Endothelial cell of umbilical vein (primary cell): ENCODE measurements at regions not wholly inside any gene's neighbourhood (a gene's known extent, or its start where the extent isn't known, plus 50 kb on each side); places are given as distances from the start of the nearest gene placed in this dataset.

Source experiments
- EZH2 ChIP-seq: IDR thresholded peaks from 2 replicates; pipeline ENCODE4 v1.6.1; 2012; ENCODE audit warnings: borderline replicate concordance, low read depth, mild to moderate bottlenecking, moderate library complexity, low read length, inconsistent platforms; ENCODE audit not compliant: severe bottlenecking
- JUN ChIP-seq: IDR thresholded peaks from 2 replicates; pipeline ENCODE4 v1.6.1; 2011; ENCODE audit warnings: borderline replicate concordance, low read depth; ENCODE audit not compliant: insufficient read length, insufficient read depth
- MAX ChIP-seq: IDR thresholded peaks from 2 replicates; pipeline ENCODE4 v1.6.1; 2011; ENCODE audit not compliant: insufficient read depth, insufficient read length
- MYC ChIP-seq: IDR thresholded peaks from one replicate; pipeline ENCODE4 v1.6.1; 2011; ENCODE audit warnings: mild to moderate bottlenecking, low read depth, low read length
- POLR2A ChIP-seq: IDR thresholded peaks from 2 replicates; pipeline ENCODE4 v1.6.1; 2012; ENCODE audit warnings: low read depth, mild to moderate bottlenecking, control low read depth, low read length
- POLR2AphosphoS5 ChIP-seq: IDR thresholded peaks from 2 replicates; pipeline ENCODE4 v1.6.1; 2012; ENCODE audit warnings: low read depth, mild to moderate bottlenecking, control low read depth, low read length, moderate library complexity; ENCODE audit not compliant: insufficient read depth
- TF ChIP-seq, protein P1 (sequence below), 2 donors: IDR thresholded peaks; 1 replicate in 1 of 2; 2 replicates in 1 of 2; pipeline ENCODE4 v1.5.1; 2011; ENCODE audit warnings: low read length in 2 of 2, mild to moderate bottlenecking in 2 of 2, moderate library complexity in 2 of 2, control low read depth in 1 of 2, inconsistent platforms in 1 of 2, low read depth in 1 of 2; ENCODE audit not compliant: insufficient read depth in 1 of 2; ENCODE audit errors: extremely low read depth in 1 of 2

DNA sequence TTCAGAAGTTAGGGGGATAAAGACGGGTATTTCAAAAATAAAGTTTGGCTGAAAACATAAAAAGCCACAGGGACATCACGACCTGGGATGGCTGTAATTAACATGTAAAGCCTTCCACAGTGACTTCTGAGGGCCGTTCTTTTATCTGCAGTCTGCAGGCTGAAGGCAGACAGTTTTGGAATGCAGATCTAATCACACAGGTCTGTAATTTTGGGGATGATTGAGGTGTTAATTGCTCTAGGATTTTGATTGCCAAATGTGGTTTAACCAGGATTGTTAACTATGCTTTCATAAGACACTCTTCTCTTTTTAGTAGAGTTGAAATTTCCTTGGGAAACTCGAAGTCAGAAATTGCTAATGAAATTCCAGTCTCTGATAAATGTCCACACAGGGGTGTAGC, 355.5 kb downstream of the ATP23 start:
- TF ChIP-seq, protein P1, sequence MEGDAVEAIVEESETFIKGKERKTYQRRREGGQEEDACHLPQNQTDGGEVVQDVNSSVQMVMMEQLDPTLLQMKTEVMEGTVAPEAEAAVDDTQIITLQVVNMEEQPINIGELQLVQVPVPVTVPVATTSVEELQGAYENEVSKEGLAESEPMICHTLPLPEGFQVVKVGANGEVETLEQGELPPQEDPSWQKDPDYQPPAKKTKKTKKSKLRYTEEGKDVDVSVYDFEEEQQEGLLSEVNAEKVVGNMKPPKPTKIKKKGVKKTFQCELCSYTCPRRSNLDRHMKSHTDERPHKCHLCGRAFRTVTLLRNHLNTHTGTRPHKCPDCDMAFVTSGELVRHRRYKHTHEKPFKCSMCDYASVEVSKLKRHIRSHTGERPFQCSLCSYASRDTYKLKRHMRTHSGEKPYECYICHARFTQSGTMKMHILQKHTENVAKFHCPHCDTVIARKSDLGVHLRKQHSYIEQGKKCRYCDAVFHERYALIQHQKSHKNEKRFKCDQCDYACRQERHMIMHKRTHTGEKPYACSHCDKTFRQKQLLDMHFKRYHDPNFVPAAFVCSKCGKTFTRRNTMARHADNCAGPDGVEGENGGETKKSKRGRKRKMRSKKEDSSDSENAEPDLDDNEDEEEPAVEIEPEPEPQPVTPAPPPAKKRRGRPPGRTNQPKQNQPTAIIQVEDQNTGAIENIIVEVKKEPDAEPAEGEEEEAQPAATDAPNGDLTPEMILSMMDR (IDR thresholded peaks at IDR 0.05; ENCODE audit: extremely low read depth in 1 of 2, insufficient read depth in 1 of 2, low read depth in 1 of 2, low read length in 2 of 2), result no peak
- TF ChIP-seq EZH2 (no peak), POLR2A (no peak), POLR2AphosphoS5 (no peak), MAX (no peak), JUN (no peak), MYC (no peak)
